IMR-90 (cell line): ENCODE measurements at regions not wholly inside any gene's neighbourhood (a gene's known extent, or its start where the extent isn't known, plus 50 kb on each side); places are given as distances from the start of the nearest gene placed in this dataset.
"Not testable (repeated sequence)": the region's sequence is repeated elsewhere in the genome, so short reads cannot be mapped to it uniquely, and the experiment has no call there.

Experiments
- ATAC-seq: fragments of 200-7000 bp; cut with Tn5 transposase; 2 replicates; pipeline ENCODE4 v1.9.1; 2020; ENCODE audit warnings: low read depth, mild to moderate bottlenecking, moderate library complexity
- BruUV-seq: library from RNA; stranded (reverse); fragments of 400-500 nt; replicated peaks from 2 replicates; lab custom pipeline; 2021; lab: Mats Ljungman, UMichigan
- CTCF ChIA-PET: fragments of 300-600 bp; formaldehyde crosslinking; extraction: SDS; loops from one replicate; lab custom pipeline; 2021; ENCODE audit warnings: antibody characterized with exemption; lab: Yijun Ruan, JAX
- POLR2A ChIA-PET: fragments of 300-600 bp; sonication (Branson Sonifier 250); formaldehyde crosslinking; loops from one replicate; lab custom pipeline; 2022; ENCODE audit warnings: antibody characterized with exemption; ENCODE audit not compliant: unreplicated experiment; lab: Charles Lee
- DNase-seq: peaks from one replicate; pipeline ENCODE4 v3.0.0; 2013
- H2AFZ ChIP-seq: replicated peaks from 2 replicates; pipeline ENCODE3; 2013; ENCODE audit warnings: low read length, mild to moderate bottlenecking; ENCODE audit not compliant: poor library complexity
- H2AK5ac ChIP-seq: 2 replicates; pipeline ENCODE4 v1.6.1; 2013; ENCODE audit warnings: low read depth, low read length, inconsistent platforms
- H2AK9ac ChIP-seq: replicated peaks from 2 replicates; pipeline ENCODE3; 2013; ENCODE audit warnings: mild to moderate bottlenecking, low read depth, low read length, moderate library complexity; ENCODE audit not compliant: poor library complexity
- H2BK120ac ChIP-seq: 2 replicates; pipeline ENCODE4 v1.6.1; 2013; ENCODE audit warnings: low read depth, low read length, inconsistent platforms
- H2BK15ac ChIP-seq: 3 replicates; pipeline ENCODE4 v1.6.1; 2013; ENCODE audit warnings: low read depth, low read length, inconsistent platforms
- H2BK20ac ChIP-seq: 2 replicates; pipeline ENCODE4 v1.6.1; 2013; ENCODE audit warnings: low read depth, mild to moderate bottlenecking, inconsistent platforms, low read length, moderate library complexity
- H2BK5ac ChIP-seq: 2 replicates; pipeline ENCODE4 v1.6.1; 2013; ENCODE audit warnings: mild to moderate bottlenecking, low read depth, low read length, inconsistent platforms; ENCODE audit not compliant: poor library complexity, severe bottlenecking
- H3K14ac ChIP-seq: replicated peaks from 2 replicates; pipeline ENCODE4 v1.6.1; 2013; ENCODE audit warnings: low read depth, low read length, inconsistent platforms
- H3K18ac ChIP-seq: 2 replicates; pipeline ENCODE4 v1.6.1; 2013; ENCODE audit warnings: low read depth, low read length, control low read depth
- H3K23ac ChIP-seq: 2 replicates; pipeline ENCODE4 v1.6.1; 2013; ENCODE audit warnings: low read depth, low read length, inconsistent platforms
- H3K27ac ChIP-seq: 2 replicates; pipeline ENCODE4 v1.5.1; 2013; ENCODE audit warnings: mild to moderate bottlenecking, control low read depth, low read length; ENCODE audit not compliant: insufficient read depth
- H3K27me3 ChIP-seq: 2 replicates; pipeline ENCODE4 v1.6.1; 2013; ENCODE audit warnings: low read length; ENCODE audit not compliant: control insufficient read depth, insufficient read depth
- H3K36me3 ChIP-seq: 2 replicates; pipeline ENCODE4 v1.6.1; 2013; ENCODE audit warnings: low read length, mixed read lengths; ENCODE audit not compliant: control insufficient read depth, insufficient read depth
- H3K4ac ChIP-seq: 2 replicates; pipeline ENCODE4 v1.6.1; 2013; ENCODE audit warnings: low read depth, low read length, inconsistent platforms
- H3K4me1 ChIP-seq: 2 replicates; pipeline ENCODE4 v1.6.1; 2013; ENCODE audit warnings: low read length, mixed read lengths; ENCODE audit not compliant: control insufficient read depth, insufficient read depth
- H3K4me2 ChIP-seq: 2 replicates; pipeline ENCODE4 v1.6.1; 2013; ENCODE audit warnings: low read depth, mild to moderate bottlenecking, control low read depth, low read length, moderate library complexity
- H3K4me3 ChIP-seq: 2 replicates; pipeline ENCODE4 v1.5.1; 2013; ENCODE audit warnings: low read depth, mild to moderate bottlenecking, control low read depth, low read length, moderate library complexity; ENCODE audit not compliant: insufficient read depth
- H3K56ac ChIP-seq: 2 replicates; pipeline ENCODE4 v1.6.1; 2013; ENCODE audit warnings: low read length, inconsistent platforms; ENCODE audit not compliant: insufficient read depth; ENCODE audit errors: extremely low read depth
- H3K79me1 ChIP-seq, 2 experiments: 2 replicates each; pipeline ENCODE4 v1.6.1; 2013; ENCODE audit warnings: low read length in 2 of 2, inconsistent platforms in 1 of 2, low read depth in 1 of 2
- H3K9ac ChIP-seq: 2 replicates; pipeline ENCODE4 v1.6.1; 2013; ENCODE audit warnings: low read depth, low read length, control low read depth
- H3K9me1 ChIP-seq: 2 replicates; pipeline ENCODE4 v1.6.1; 2013; ENCODE audit warnings: low read length, inconsistent platforms; ENCODE audit not compliant: insufficient read depth
- H3K9me3 ChIP-seq: 2 replicates; pipeline ENCODE4 v1.6.1; 2013; ENCODE audit warnings: low read length; ENCODE audit not compliant: control insufficient read depth, insufficient read depth
- H4K20me1 ChIP-seq: 2 replicates; pipeline ENCODE4 v1.6.1; 2013; ENCODE audit warnings: low read length, inconsistent platforms; ENCODE audit not compliant: insufficient read depth
- H4K5ac ChIP-seq: 2 replicates; pipeline ENCODE4 v1.6.1; 2013; ENCODE audit warnings: mild to moderate bottlenecking, low read depth, low read length, control low read depth
- H4K8ac ChIP-seq, 2 experiments: 2 replicates each; pipeline ENCODE4 v1.6.1; 2013; ENCODE audit warnings: low read depth in 2 of 2, low read length in 2 of 2, control low read depth in 1 of 2, inconsistent platforms in 1 of 2
- H4K91ac ChIP-seq: 2 replicates; pipeline ENCODE4 v1.6.1; 2013; ENCODE audit warnings: low read depth, low read length, inconsistent platforms; ENCODE audit not compliant: insufficient read depth
- CEBPB ChIP-seq: IDR thresholded peaks from 2 replicates; pipeline ENCODE4 v1.6.1; 2012; ENCODE audit warnings: low read depth, low read length, improper control_type of control experiment
- WGBS, 2 experiments: methylation state at CpG; one replicate each; pipeline versions ENCODE4 v1.1.5 to v1.1.7; 2013; ENCODE audit warnings: missing lambda C conversion rate in 2 of 2; ENCODE audit not compliant: insufficient read length in 1 of 2; ENCODE audit errors: extremely low coverage in 2 of 2; 5-methylcytosine and 5-hydroxymethylcytosine counted together
- dilution Hi-C: fragments of 300-500 bp; cut with HindIII; formaldehyde crosslinking; loops from one replicate; pipeline ENCODE4 v1.14.3; 2018; ENCODE audit warnings: low sequenced_read_pairs; ENCODE audit not compliant: unreplicated experiment
- in situ Hi-C: fragments of 300-500 bp; cut with MboI; formaldehyde crosslinking; loops from 3 replicates; pipeline ENCODE4 v1.14.3; 2019; ENCODE audit warnings: low sequenced_read_pairs, inconsistent platforms, mixed read lengths
- intact Hi-C: fragments of 100-400 bp; cut with micrococcal nuclease; formaldehyde crosslinking; loops from 2 replicates; pipeline ENCODE4 v1.10.0; 2022

- BruUV-seq, H2BK5ac ChIP-seq, H3K9me3 ChIP-seq, intact Hi-C loops, H3K4ac ChIP-seq, H3K9ac ChIP-seq, H2BK120ac ChIP-seq, H4K20me1 ChIP-seq, H3K4me1 ChIP-seq, ATAC-seq, H3K56ac ChIP-seq, dilution Hi-C loops, POLR2A ChIA-PET, H3K4me3 ChIP-seq, H3K27me3 ChIP-seq, H3K36me3 ChIP-seq, H3K23ac ChIP-seq, H3K14ac ChIP-seq, H3K27ac ChIP-seq, H2AK5ac ChIP-seq, H2BK15ac ChIP-seq, H2AFZ ChIP-seq, H2AK9ac ChIP-seq, H3K9me1 ChIP-seq, H4K91ac ChIP-seq, H4K8ac ChIP-seq, H4K5ac ChIP-seq, H3K79me1 ChIP-seq, in situ Hi-C loops, H3K4me2 ChIP-seq, H2BK20ac ChIP-seq, CTCF ChIA-PET: not testable (repeated sequence)
- DNase-seq: peak; percentile 30
- TF ChIP-seq CEBPB: peak; percentile 57; the same call in 1 of the 2 replicates
- no CpG with 5 or more reads among the region's 3 CpGs for WGBS, 2 experiments
- H3K18ac ChIP-seq: peak overlapping the region; percentile 46; the same call in 1 of the 2 replicates
These were observed 69.5 kb upstream of the GPR89A start for GRCh38 chr1:145538118-145538882.
